Caco-2 (cell line): ENCODE measurements at regions not wholly inside any gene's neighbourhood (a gene's known extent, or its start where the extent isn't known, plus 50 kb on each side); places are given as distances from the start of the nearest gene placed in this dataset.

ENCODE experiments used
- BruUV-seq: library from RNA; stranded (reverse); fragments of 400-500 nt; replicated peaks from 2 replicates; lab custom pipeline; 2021; lab: Mats Ljungman, UMichigan
- CTCF ChIA-PET: fragments of 300-600 bp; sonication (Branson Sonifier 250); formaldehyde crosslinking; loops from one replicate; lab custom pipeline; 2022; ENCODE audit warnings: antibody characterized with exemption; lab: Charles Lee
- POLR2A ChIA-PET: fragments of 300-600 bp; sonication (Branson Sonifier 250); formaldehyde crosslinking; loops from one replicate; lab custom pipeline; 2022; ENCODE audit warnings: antibody characterized with exemption; lab: Charles Lee
- DNase-seq, 2 experiments: peaks; one replicate each; pipeline versions ENCODE4 v3.0.0 to v3.0.0-alpha.2; 2020 to 2022
- H3K27me3 ChIP-seq: replicated peaks from 2 replicates; pipeline ENCODE4 v1.6.0; 2011; ENCODE audit warnings: low read length; ENCODE audit not compliant: control insufficient read depth, insufficient read depth
- H3K36me3 ChIP-seq: 2 replicates; pipeline ENCODE4 v1.5.1; 2011; ENCODE audit warnings: low read length; ENCODE audit not compliant: control insufficient read depth, insufficient read depth
- H3K4me1 ChIP-seq: fragments of 250-450 bp; sonication (Bioruptor Pico); 2 replicates; pipeline ENCODE4 v1.5.1; 2020; ENCODE audit warnings: mild to moderate bottlenecking
- H3K4me3 ChIP-seq: 2 replicates; pipeline ENCODE4 v1.5.1; 2011; ENCODE audit warnings: low read depth, mild to moderate bottlenecking, control low read depth, low read length
- H3K9me3 ChIP-seq: fragments of 250-450 bp; sonication (Bioruptor Pico); 2 replicates; pipeline ENCODE4 v1.5.1; 2020; ENCODE audit warnings: mild to moderate bottlenecking, moderate library complexity
- H3K27ac Mint-ChIP-seq: one replicate; pipeline ENCODE4 v1.8.0; 2022; ENCODE audit warnings: mixed read lengths; ENCODE audit not compliant: unreplicated experiment
- H3K27me3 Mint-ChIP-seq: one replicate; pipeline ENCODE4 v1.8.0; 2022; ENCODE audit warnings: mixed read lengths; ENCODE audit not compliant: insufficient read depth, unreplicated experiment
- H3K36me3 Mint-ChIP-seq: one replicate; pipeline ENCODE4 v1.8.0; 2022; ENCODE audit warnings: mild to moderate bottlenecking, mixed read lengths; ENCODE audit not compliant: insufficient read depth, unreplicated experiment
- H3K4me1 Mint-ChIP-seq: one replicate; pipeline ENCODE4 v1.8.0; 2022; ENCODE audit warnings: low read depth, mixed read lengths; ENCODE audit not compliant: unreplicated experiment
- H3K4me3 Mint-ChIP-seq: one replicate; pipeline ENCODE4 v1.8.0; 2022; ENCODE audit warnings: mild to moderate bottlenecking, moderate library complexity, mixed read lengths; ENCODE audit not compliant: unreplicated experiment
- H3K9me3 Mint-ChIP-seq: one replicate; pipeline ENCODE4 v1.8.0; 2022; ENCODE audit warnings: mixed read lengths; ENCODE audit not compliant: unreplicated experiment
- CTCF ChIP-seq, 2 experiments: fragments of 200-600 bp in 1 of 2; IDR thresholded peaks; 1 replicate in 1 of 2; 2 replicates in 1 of 2; pipeline versions ENCODE4 v1.5.1 to v1.8.0; 2011 to 2022; ENCODE audit warnings: antibody characterized with exemption in 1 of 2, control low read depth in 1 of 2, inconsistent platforms in 1 of 2, low read depth in 1 of 2, low read length in 1 of 2, mild to moderate bottlenecking in 1 of 2, moderate library complexity in 1 of 2; ENCODE audit not compliant: insufficient read depth in 1 of 2, severe bottlenecking in 1 of 2, unreplicated experiment in 1 of 2
- intact Hi-C: fragments of 100-400 bp; cut with micrococcal nuclease; formaldehyde crosslinking; loops from one replicate; pipeline ENCODE4 v1.10.0; 2022; ENCODE audit not compliant: unreplicated experiment

GRCh38 chr13:24004971-24005370 is 107.7 kb upstream of the C1QTNF9B start:
- Mint-ChIP-seq H3K4me1 (peaks cover 54% of the 10 kb centered on the region), H3K4me3 (peak overlapping the region; percentile 65), H3K27me3 (no peaks in the 10 kb centered on the region), H3K27ac (peak overlapping the region; percentile 89), H3K36me3 (peaks cover 6% of the 10 kb centered on the region), H3K9me3 (no peaks in the 10 kb centered on the region)
- CTCF ChIA-PET, result interaction anchor here (1.2 to 2.0 kb wide), 2 partner anchors 44 to 46 kb away, joined by 3 to 12 read pairs; no protein-coding TSS in a partner anchor
- no TSS peak for BruUV-seq
- POLR2A ChIA-PET, result interaction anchor here (0.7 kb wide), 1 partner anchor 611 kb away, joined by 17 read pairs; no protein-coding TSS in a partner anchor
- no peak for DNase-seq
- no peaks in the 10 kb centered on the region for H3K27me3 ChIP-seq
- no peaks in the 10 kb centered on the region for H3K9me3 ChIP-seq
- TF ChIP-seq CTCF (IDR thresholded peaks at IDR 0.05; ENCODE audit: insufficient read depth in 1 of 2, low read depth in 1 of 2, low read length in 1 of 2, severe bottlenecking in 1 of 2, unreplicated experiment in 1 of 2), result no peak
- no peaks in the 10 kb centered on the region for H3K36me3 ChIP-seq
- intact Hi-C loops, result loop anchor here (1.0 to 5.0 kb wide), 3 partner anchors 14 to 83 kb away; no protein-coding TSS in a partner anchor
- peaks cover 64% of the 10 kb centered on the region for H3K4me1 ChIP-seq
- H3K4me3 ChIP-seq, result no peak overlapping the region

- intact Hi-C loops, result loop anchor here (1.0 to 5.0 kb wide), 3 partner anchors 15 to 84 kb away; no protein-coding TSS in a partner anchor
- Histone ChIP-seq H3K4me1 (peaks cover 67% of the 10 kb centered on the region), H3K9me3 (no peaks in the 10 kb centered on the region), H3K36me3 (no peaks in the 10 kb centered on the region), H3K27me3 (no peaks in the 10 kb centered on the region), H3K4me3 (no peak overlapping the region)
- no peak for TF ChIP-seq CTCF (IDR thresholded peaks at IDR 0.05; ENCODE audit: insufficient read depth in 1 of 2, low read depth in 1 of 2, low read length in 1 of 2, severe bottlenecking in 1 of 2, unreplicated experiment in 1 of 2)
- peak overlapping the region; percentile 65 for H3K4me3 Mint-ChIP-seq
- ChIA-PET CTCF (interaction anchor here (1.2 to 2.0 kb wide), 3 partner anchors 45 to 47 kb away, joined by 3 to 12 read pairs (median 4); no protein-coding TSS in a partner anchor), POLR2A (no interaction called here)
- peaks cover 6% of the 10 kb centered on the region for H3K36me3 Mint-ChIP-seq
- no TSS peak for BruUV-seq
- H3K27me3 Mint-ChIP-seq, result no peaks in the 10 kb centered on the region
- peak overlapping the region; percentile 89 for H3K27ac Mint-ChIP-seq
- peaks cover 63% of the 10 kb centered on the region for H3K4me1 Mint-ChIP-seq
- peak; percentile 61 to 64 for DNase-seq
- no peaks in the 10 kb centered on the region for H3K9me3 Mint-ChIP-seq
Measured at GRCh38 chr13:24005755-24006281, 108.5 kb upstream of the C1QTNF9B start.

- H3K4me3 Mint-ChIP-seq, result peak overlapping the region; percentile 65
- peaks cover 66% of the 10 kb centered on the region for H3K4me1 Mint-ChIP-seq
- intact Hi-C loops, result loop anchor here (5.0 kb wide), 1 partner anchor 84 kb away; no protein-coding TSS in a partner anchor
- H3K4me1 ChIP-seq, result peaks cover 67% of the 10 kb centered on the region
- no peak overlapping the region for H3K4me3 ChIP-seq
- no peaks in the 10 kb centered on the region for H3K36me3 ChIP-seq
- POLR2A ChIA-PET, result no interaction called here
- H3K27me3 Mint-ChIP-seq, result no peaks in the 10 kb centered on the region
- TF ChIP-seq CTCF (IDR thresholded peaks at IDR 0.05; ENCODE audit: insufficient read depth in 1 of 2, low read depth in 1 of 2, low read length in 1 of 2, severe bottlenecking in 1 of 2, unreplicated experiment in 1 of 2), result no peak
- CTCF ChIA-PET, result interaction anchor here (1.3 to 2.0 kb wide), 2 partner anchors 46 to 47 kb away, joined by 4 to 12 read pairs; no protein-coding TSS in a partner anchor
- no peaks in the 10 kb centered on the region for H3K9me3 ChIP-seq
- H3K27me3 ChIP-seq, result no peaks in the 10 kb centered on the region
- H3K27ac Mint-ChIP-seq, result peak overlapping the region; percentile 89
- no peak for DNase-seq
- BruUV-seq, result no TSS peak
- peaks cover 6% of the 10 kb centered on the region for H3K36me3 Mint-ChIP-seq
- no peaks in the 10 kb centered on the region for H3K9me3 Mint-ChIP-seq
Measured at GRCh38 chr13:24006520-24007248, 109.4 kb upstream of the C1QTNF9B start.
